GM19468 (cell line): ENCODE measurements at regions not wholly inside any gene's neighbourhood (a gene's known extent, or its start where the extent isn't known, plus 50 kb on each side); places are given as distances from the start of the nearest gene placed in this dataset.

Source experiments
- ATAC-seq: cut with Tn5 transposase; IDR thresholded peaks from one replicate; pipeline ENCODE4 v1.9.1; 2021; ENCODE audit warnings: mild to moderate bottlenecking, moderate library complexity, moderate number of reproducible peaks; ENCODE audit not compliant: unreplicated experiment; ENCODE audit errors: extremely low read depth

GRCh38 chr1:208298593-208299269, 54.5 kb upstream of the PLXNA2 start:
- no peak for ATAC-seq

- ATAC-seq = no peak
Measured at GRCh38 chr1:208300084-208300770, 56.0 kb upstream of the PLXNA2 start.

GRCh38 chr1:208302699-208303238, 58.6 kb upstream of the PLXNA2 start:
- ATAC-seq = no peak

- no peak for ATAC-seq
Measured at GRCh38 chr1:208303743-208304712, 59.8 kb upstream of the PLXNA2 start.

- no peak for ATAC-seq
Measured at GRCh38 chr1:208308221-208308620, 64.0 kb upstream of the PLXNA2 start.

GRCh38 chr1:208309771-208310170, 65.6 kb upstream of the PLXNA2 start:
- no peak for ATAC-seq

- no peak for ATAC-seq
Measured at GRCh38 chr1:208312706-208313105, 68.5 kb upstream of the PLXNA2 start.

GRCh38 chr1:208314431-208314830, 70.2 kb upstream of the PLXNA2 start:
- no peak for ATAC-seq

GRCh38 chr1:208318150-208318734, 74.1 kb upstream of the PLXNA2 start:
- no peak for ATAC-seq

- no peak for ATAC-seq
Measured at GRCh38 chr1:208324005-208324404, 79.8 kb upstream of the PLXNA2 start.

- no peak for ATAC-seq
Measured at GRCh38 chr1:208326033-208326432, 81.8 kb upstream of the PLXNA2 start.

GRCh38 chr1:208329300-208329699, 85.1 kb upstream of the PLXNA2 start:
- ATAC-seq = no peak

- no peak for ATAC-seq
Measured at GRCh38 chr1:208332036-208332773, 88.0 kb upstream of the PLXNA2 start.

GRCh38 chr1:208332774-208333126, 88.6 kb upstream of the PLXNA2 start:
- no peak for ATAC-seq

GRCh38 chr1:208333676-208334075, 89.5 kb upstream of the PLXNA2 start:
- ATAC-seq = no peak

- no peak for ATAC-seq
Measured at GRCh38 chr1:208335371-208336136, 91.4 kb upstream of the PLXNA2 start.

GRCh38 chr1:208336137-208336518, 91.9 kb upstream of the PLXNA2 start:
- ATAC-seq = no peak

GRCh38 chr1:208339911-208340310, 95.7 kb upstream of the PLXNA2 start:
- no peak for ATAC-seq

- no peak for ATAC-seq
Measured at GRCh38 chr1:208343226-208343625, 99.0 kb upstream of the PLXNA2 start.
